H1 (cell line): ENCODE measurements at regions not wholly inside any gene's neighbourhood (a gene's known extent, or its start where the extent isn't known, plus 50 kb on each side); places are given as distances from the start of the nearest gene placed in this dataset.
A peak's percentile ranks its signal among the peaks of the same experiment; 100 is the strongest.
"Not testable (repeated sequence)": the region's sequence is repeated elsewhere in the genome, so short reads cannot be mapped to it uniquely, and the experiment has no call there.

Experiments used
- CTCF ChIA-PET: fragments of 300-600 bp; sonication (Branson Sonifier 250); formaldehyde crosslinking; loops from one replicate; lab custom pipeline; 2021; ENCODE audit not compliant: partially characterized antibody; lab: Charles Lee
- POLR2A ChIA-PET: fragments of 300-600 bp; sonication (Branson Sonifier 250); formaldehyde crosslinking; loops from one replicate; lab custom pipeline; 2021; ENCODE audit warnings: inconsistent platforms; ENCODE audit not compliant: partially characterized antibody; lab: Charles Lee
- DNase-seq, 2 experiments: peaks; one replicate each; pipeline versions ENCODE4 v3.0.0 to v3.0.0-alpha.2; 2010 to 2022; ENCODE audit warnings: low spot score in 2 of 2, low read depth in 1 of 2, mixed read lengths in 1 of 2
- FAIRE-seq: peaks from 2 replicates; lab custom pipeline; 2011; peaks lifted over from hg19 to GRCh38; lab: Jason Lieb, UNC
- H2AFZ ChIP-seq: 2 replicates; pipeline ENCODE4 v1.8.1; 2012; ENCODE audit warnings: low read length, inconsistent platforms
- H2AK5ac ChIP-seq: 2 replicates; pipeline ENCODE4 v1.6.1; 2013; ENCODE audit warnings: low read depth, low read length
- H2BK120ac ChIP-seq: replicated peaks from 2 replicates; pipeline ENCODE3; 2013; ENCODE audit warnings: low read depth, low read length, inconsistent platforms
- H2BK12ac ChIP-seq: 2 replicates; pipeline ENCODE4 v1.6.1; 2013; ENCODE audit warnings: low read depth, low read length
- H2BK15ac ChIP-seq: 2 replicates; pipeline ENCODE4 v1.6.1; 2013; ENCODE audit warnings: low read length
- H2BK20ac ChIP-seq: 2 replicates; pipeline ENCODE4 v1.6.1; 2013; ENCODE audit warnings: low read length
- H2BK5ac ChIP-seq: 2 replicates; pipeline ENCODE4 v1.6.1; 2013; ENCODE audit warnings: low read depth, low read length
- H3K14ac ChIP-seq: 2 replicates; pipeline ENCODE4 v1.6.1; 2013; ENCODE audit warnings: inconsistent platforms; ENCODE audit not compliant: insufficient read length
- H3K18ac ChIP-seq: 2 replicates; pipeline ENCODE4 v1.6.1; 2013; ENCODE audit warnings: low read length; ENCODE audit errors: extremely low read depth
- H3K23ac ChIP-seq: 2 replicates; pipeline ENCODE4 v1.6.1; 2013; ENCODE audit warnings: inconsistent platforms; ENCODE audit not compliant: insufficient read length
- H3K23me2 ChIP-seq: 2 replicates; pipeline ENCODE4 v1.6.1; 2013; ENCODE audit warnings: low read depth, low read length
- H3K27ac ChIP-seq: 2 replicates; pipeline ENCODE4 v1.6.1; 2011; ENCODE audit warnings: low read depth, low read length, inconsistent platforms
- H3K27me3 ChIP-seq, 4 experiments: replicated peaks in 1 of 4; 1 replicate in 1 of 4; 2 replicates in 3 of 4; pipeline versions ENCODE4 v1.6.1 to v1.8.1; 2011 to 2013; ENCODE audit warnings: low read length in 3 of 4, mild to moderate bottlenecking in 3 of 4, inconsistent platforms in 2 of 4, mixed read lengths in 2 of 4, moderate library complexity in 1 of 4; ENCODE audit not compliant: control insufficient read depth in 3 of 4, insufficient read depth in 3 of 4; ENCODE audit errors: extremely low read depth in 1 of 4
- H3K36me3 ChIP-seq, 4 experiments: 2 replicates each; pipeline versions ENCODE4 v1.6.1 to v1.8.1; 2011 to 2013; ENCODE audit warnings: mild to moderate bottlenecking in 4 of 4, low read length in 3 of 4, moderate library complexity in 2 of 4, control low read depth in 1 of 4, inconsistent platforms in 1 of 4; ENCODE audit not compliant: insufficient read depth in 4 of 4, control insufficient read depth in 2 of 4
- H3K4ac ChIP-seq: replicated peaks from 2 replicates; pipeline ENCODE3; 2013; ENCODE audit warnings: low read length, low read depth, mixed read lengths, inconsistent platforms; ENCODE audit not compliant: insufficient read length
- H3K4me1 ChIP-seq, 4 experiments: replicated peaks in 1 of 4; 1 replicate in 1 of 4; 2 replicates in 3 of 4; pipeline versions ENCODE4 v1.6.1 to v1.8.1; 2011 to 2013; ENCODE audit warnings: low read length in 3 of 4, inconsistent platforms in 2 of 4, mixed read lengths in 1 of 4; ENCODE audit not compliant: insufficient read depth in 4 of 4, control insufficient read depth in 3 of 4
- H3K4me2 ChIP-seq, 2 experiments: 2 replicates each; pipeline versions ENCODE4 v1.6.1 to v1.8.1; 2011 to 2013; ENCODE audit warnings: low read depth in 2 of 2, low read length in 2 of 2, control low read depth in 1 of 2, inconsistent platforms in 1 of 2, mild to moderate bottlenecking in 1 of 2; ENCODE audit not compliant: insufficient read depth in 1 of 2
- H3K4me3 ChIP-seq, 4 experiments: fragments of 200-600, 300-600 bp in 1 of 4; sonication (generic), shearing (Covaris generic), sonication (Bioruptor Twin) in 1 of 4; 2 replicates each; pipeline versions ENCODE4 v1.5.1 to v1.8.1; 2011 to 2016; ENCODE audit warnings: low read length in 4 of 4, low read depth in 3 of 4, control low read depth in 2 of 4, inconsistent platforms in 2 of 4, mild to moderate bottlenecking in 2 of 4, mixed read lengths in 1 of 4, moderate library complexity in 1 of 4; ENCODE audit not compliant: insufficient read depth in 2 of 4; ENCODE audit errors: extremely low read depth in 1 of 4
- H3K56ac ChIP-seq: replicated peaks from 2 replicates; pipeline ENCODE3; 2013; ENCODE audit warnings: low read depth, mild to moderate bottlenecking, mixed read lengths, low read length, inconsistent platforms; ENCODE audit not compliant: insufficient read length
- H3K79me1 ChIP-seq: 2 replicates; pipeline ENCODE4 v1.6.1; 2013; ENCODE audit warnings: low read depth, low read length, control low read depth
- H3K79me2 ChIP-seq, 2 experiments: 2 replicates each; pipeline versions ENCODE4 v1.6.1 to v1.8.1; 2012 to 2013; ENCODE audit warnings: low read length in 2 of 2, mild to moderate bottlenecking in 2 of 2, inconsistent platforms in 1 of 2; ENCODE audit not compliant: insufficient read depth in 2 of 2, control insufficient read depth in 1 of 2
- H3K9ac ChIP-seq, 4 experiments: replicated peaks in 1 of 4; 1 replicate in 1 of 4; 2 replicates in 3 of 4; pipeline versions ENCODE4 v1.6.1 to v1.8.1; 2011 to 2013; ENCODE audit warnings: low read depth in 3 of 4, low read length in 3 of 4, control low read depth in 2 of 4, mild to moderate bottlenecking in 2 of 4, moderate library complexity in 2 of 4, inconsistent platforms in 1 of 4; ENCODE audit errors: extremely low read depth in 1 of 4
- H3K9me3 ChIP-seq, 2 experiments: 2 replicates each; pipeline versions ENCODE4 v1.6.1 to v1.8.1; 2012 to 2013; ENCODE audit warnings: mild to moderate bottlenecking in 2 of 2, moderate library complexity in 2 of 2, control low read depth in 1 of 2, inconsistent platforms in 1 of 2, low read depth in 1 of 2, low read length in 1 of 2, mixed read lengths in 1 of 2; ENCODE audit not compliant: insufficient read depth in 2 of 2
- H4K20me1 ChIP-seq, 2 experiments: replicated peaks in 1 of 2; 2 replicates each; pipeline versions ENCODE3 to v1.8.1; 2011 to 2013; ENCODE audit warnings: inconsistent platforms in 2 of 2, low read length in 2 of 2, mild to moderate bottlenecking in 1 of 2; ENCODE audit not compliant: insufficient read depth in 2 of 2, control insufficient read depth in 1 of 2
- H4K5ac ChIP-seq: 2 replicates; pipeline ENCODE4 v1.6.1; 2013; ENCODE audit warnings: low read length, low read depth, mixed read lengths, inconsistent platforms; ENCODE audit not compliant: insufficient read length
- H4K8ac ChIP-seq: 2 replicates; pipeline ENCODE4 v1.8.0; 2013; ENCODE audit warnings: mild to moderate bottlenecking, moderate library complexity, low read length, inconsistent platforms; ENCODE audit not compliant: insufficient read depth; ENCODE audit errors: extremely low read depth
- H4K91ac ChIP-seq: replicated peaks from 2 replicates; pipeline ENCODE3; 2013; ENCODE audit warnings: low read length, mixed read lengths, inconsistent platforms; ENCODE audit not compliant: insufficient read length
- CEBPB ChIP-seq: IDR thresholded peaks from 2 replicates; pipeline ENCODE4 v1.6.1; 2012; ENCODE audit warnings: low read depth, low read length
- WGBS, 2 experiments: shearing (Covaris generic) in 1 of 2; methylation state at CpG; one replicate each; pipeline versions ENCODE4 v1.1.6 to v1.1.7; 2013 to 2015; ENCODE audit warnings: low lambda C conversion rate in 2 of 2, mixed read lengths in 2 of 2, inconsistent platforms in 1 of 2, low coverage in 1 of 2, missing lambda C conversion rate in 1 of 2; ENCODE audit not compliant: insufficient replicate concordance in 2 of 2, insufficient coverage in 1 of 2, insufficient read length in 1 of 2; ENCODE audit errors: extremely low coverage in 1 of 2, missing lambda C conversion rate in 1 of 2; 5-methylcytosine and 5-hydroxymethylcytosine counted together

- H4K20me1 ChIP-seq, CTCF ChIA-PET, H3K14ac ChIP-seq, H3K9me3 ChIP-seq, H3K79me2 ChIP-seq, H2BK120ac ChIP-seq, DNase-seq, H3K4me2 ChIP-seq, H3K18ac ChIP-seq, H3K23me2 ChIP-seq, H2BK15ac ChIP-seq, H2BK5ac ChIP-seq, H3K9ac ChIP-seq, H2BK20ac ChIP-seq, H2AFZ ChIP-seq, H3K36me3 ChIP-seq, H3K4me1 ChIP-seq, H3K56ac ChIP-seq, FAIRE-seq, H3K79me1 ChIP-seq, H4K8ac ChIP-seq, H2BK12ac ChIP-seq, H3K23ac ChIP-seq, POLR2A ChIA-PET, H3K4me3 ChIP-seq, H2AK5ac ChIP-seq, H4K5ac ChIP-seq, H3K27ac ChIP-seq, H3K4ac ChIP-seq, H3K27me3 ChIP-seq, H4K91ac ChIP-seq: not testable (repeated sequence)
- 96% methylated on average over 4 of the region's 15 CpGs; no CpG with 5 or more reads in 1 of the 2 experiments for WGBS, 2 experiments
- TF ChIP-seq CEBPB, result peak; percentile 66; the same call in 1 of the 2 replicates
Measured at GRCh38 chrX:73937843-73938242, 85.3 kb upstream of the XIST start.
